ENCODE measurements at regions not wholly inside any gene's neighbourhood (a gene's known extent, or its start where the extent isn't known, plus 50 kb on each side); places are given as distances from the start of the nearest gene placed in this dataset.

GRCh38 chr6:66291905-66292304 is 584.9 kb upstream of the EYS start:
- TF ChIP-seq POLR2AphosphoS5 (IDR thresholded peaks at IDR 0.05; ENCODE audit: insufficient read depth, low read depth, low read length), result no peak
- no peak for TF ChIP-seq POLR2A (IDR thresholded peaks at IDR 0.05; ENCODE audit: low read depth, low read length)
- no peak for TF ChIP-seq CTCF (IDR thresholded peaks at IDR 0.05; ENCODE audit: extremely low read depth in 1 of 2, insufficient read depth in 1 of 2, low read depth in 1 of 2, low read length in 2 of 2)
- TF ChIP-seq EZH2 (IDR thresholded peaks at IDR 0.05; ENCODE audit: borderline replicate concordance, low read depth, low read length, severe bottlenecking), result no peak
- no peak for TF ChIP-seq FOS (IDR thresholded peaks at IDR 0.05; ENCODE audit: borderline replicate concordance, insufficient read depth, low read length)
- no peak for TF ChIP-seq MYC (IDR thresholded peaks at IDR 0.05; ENCODE audit: low read depth, low read length)
- TF ChIP-seq MAX (IDR thresholded peaks at IDR 0.05; ENCODE audit: insufficient read depth, insufficient read length), result no peak
- no peak for TF ChIP-seq GATA2 (IDR thresholded peaks at IDR 0.05; ENCODE audit: insufficient read depth, insufficient read length, low read depth, low read length)
- TF ChIP-seq JUN (IDR thresholded peaks at IDR 0.05; ENCODE audit: borderline replicate concordance, insufficient read depth, insufficient read length, low read depth), result no peak

All from endothelial cell of umbilical vein (primary cell).